AG10803 (cell line): ENCODE measurements at regions not wholly inside any gene's neighbourhood (a gene's known extent, or its start where the extent isn't known, plus 50 kb on each side); places are given as distances from the start of the nearest gene placed in this dataset.

Source experiments
- DNase-seq: peaks from one replicate; pipeline ENCODE4 v3.0.0; 2010; ENCODE audit warnings: low read depth
- H3K4me3 ChIP-seq: 2 replicates; pipeline ENCODE4 v1.5.1; 2011; ENCODE audit warnings: mild to moderate bottlenecking, low read length, control low read depth
- TF ChIP-seq, protein P1 (sequence below): conservative IDR thresholded peaks from 2 replicates; pipeline ENCODE4 v1.5.1; 2011; ENCODE audit warnings: mild to moderate bottlenecking, low read length, control low read depth, inconsistent platforms

- TF ChIP-seq, protein P1, sequence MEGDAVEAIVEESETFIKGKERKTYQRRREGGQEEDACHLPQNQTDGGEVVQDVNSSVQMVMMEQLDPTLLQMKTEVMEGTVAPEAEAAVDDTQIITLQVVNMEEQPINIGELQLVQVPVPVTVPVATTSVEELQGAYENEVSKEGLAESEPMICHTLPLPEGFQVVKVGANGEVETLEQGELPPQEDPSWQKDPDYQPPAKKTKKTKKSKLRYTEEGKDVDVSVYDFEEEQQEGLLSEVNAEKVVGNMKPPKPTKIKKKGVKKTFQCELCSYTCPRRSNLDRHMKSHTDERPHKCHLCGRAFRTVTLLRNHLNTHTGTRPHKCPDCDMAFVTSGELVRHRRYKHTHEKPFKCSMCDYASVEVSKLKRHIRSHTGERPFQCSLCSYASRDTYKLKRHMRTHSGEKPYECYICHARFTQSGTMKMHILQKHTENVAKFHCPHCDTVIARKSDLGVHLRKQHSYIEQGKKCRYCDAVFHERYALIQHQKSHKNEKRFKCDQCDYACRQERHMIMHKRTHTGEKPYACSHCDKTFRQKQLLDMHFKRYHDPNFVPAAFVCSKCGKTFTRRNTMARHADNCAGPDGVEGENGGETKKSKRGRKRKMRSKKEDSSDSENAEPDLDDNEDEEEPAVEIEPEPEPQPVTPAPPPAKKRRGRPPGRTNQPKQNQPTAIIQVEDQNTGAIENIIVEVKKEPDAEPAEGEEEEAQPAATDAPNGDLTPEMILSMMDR: no peak
- no peak for DNase-seq
- H3K4me3 ChIP-seq: no peak overlapping the region
Observed at GRCh38 chr3:18264853-18265252, 160.3 kb downstream of the SATB1 start.

GRCh38 chr3:18264361-18264760 is 160.8 kb downstream of the SATB1 start:
- TF ChIP-seq, protein P1: no peak
- DNase-seq: no peak

DNA sequence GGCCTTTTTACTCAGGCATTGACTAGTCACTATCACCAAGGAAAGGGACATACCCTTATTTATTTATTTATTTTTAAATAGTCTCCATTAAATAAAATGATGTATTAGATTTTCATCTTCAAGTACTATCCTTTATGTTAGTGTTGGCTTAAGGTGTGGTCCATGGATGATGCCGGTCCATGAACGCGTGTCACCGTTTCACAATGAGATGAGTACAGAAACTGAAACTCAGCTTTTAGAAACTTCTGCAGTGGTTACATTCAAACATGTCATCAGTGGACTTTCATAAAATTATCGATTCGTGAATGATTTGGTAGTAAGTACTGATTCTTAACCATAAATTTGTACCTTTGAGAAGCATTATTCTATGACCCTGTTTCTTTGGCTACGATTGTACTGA is 166.6 kb downstream of the SATB1 start:
- TF ChIP-seq, protein P1: no peak
- no peak overlapping the region for H3K4me3 ChIP-seq
- no peak for DNase-seq

More at GRCh38 chr3:18264361-18264760, 160.8 kb downstream of the SATB1 start:
- no peak overlapping the region for H3K4me3 ChIP-seq

GRCh38 chr3:18252578-18252977 is 172.6 kb downstream of the SATB1 start:
- TF ChIP-seq, protein P1: no peak
- no peak for DNase-seq
- no peak overlapping the region for H3K4me3 ChIP-seq

DNA sequence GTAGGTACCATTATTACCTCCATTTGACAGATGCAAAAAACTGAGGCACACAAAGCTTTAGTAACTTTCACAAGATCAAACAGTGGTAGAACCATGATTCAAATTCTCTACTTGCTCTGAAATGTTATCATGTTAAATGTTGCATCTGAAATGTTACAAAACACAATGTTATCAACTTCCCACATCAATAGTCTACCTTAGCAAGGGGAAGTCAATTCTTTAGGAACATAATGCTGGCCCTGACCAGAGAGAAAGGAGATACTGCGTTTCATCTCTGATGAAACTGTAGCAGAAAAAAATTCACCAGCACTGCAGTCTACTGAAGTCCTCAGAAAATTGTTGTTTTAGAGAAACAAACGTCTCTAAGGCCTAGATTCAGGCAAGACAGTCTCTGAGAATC is 174.1 kb downstream of the SATB1 start:
- DNase-seq: no peak
- TF ChIP-seq, protein P1: no peak
- H3K4me3 ChIP-seq: no peak overlapping the region

DNA sequence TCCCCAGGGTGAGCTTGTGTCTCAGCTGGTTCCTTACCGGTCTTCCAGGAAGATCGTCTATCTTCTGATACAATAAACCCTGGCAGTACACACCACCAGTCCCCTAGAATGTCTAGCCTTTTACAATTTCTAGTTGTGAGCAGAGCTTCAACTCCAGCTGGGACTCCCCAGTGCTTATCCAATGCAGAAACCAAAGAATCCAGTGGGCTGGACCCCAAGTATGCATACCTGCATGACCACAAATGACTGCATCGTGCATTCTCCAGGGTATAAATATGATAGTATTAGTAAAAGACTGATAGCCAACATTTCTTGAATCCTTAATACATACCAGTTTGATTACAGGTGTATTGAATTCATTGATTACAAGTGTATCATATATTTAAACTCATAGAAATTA is 176.0 kb downstream of the SATB1 start:
- TF ChIP-seq, protein P1: no peak
- DNase-seq: no peak
- H3K4me3 ChIP-seq: no peak overlapping the region

- DNase-seq: no peak
- TF ChIP-seq, protein P1: no peak
- no peak overlapping the region for H3K4me3 ChIP-seq
Observed at GRCh38 chr3:18247776-18248310, 177.3 kb downstream of the SATB1 start.
